ENCODE measurements at regions not wholly inside any gene's neighbourhood (a gene's known extent, or its start where the extent isn't known, plus 50 kb on each side); places are given as distances from the start of the nearest gene placed in this dataset.

GRCh38 chr9:96159596-96159995 is 142.4 kb downstream of the HSD17B3 start:
- Histone ChIP-seq H3K4me3 (no peak overlapping the region), H3K36me3 (no peaks in the 10 kb centered on the region), H3K4me1 (peaks cover 3 to 26% (median 8%) of the 10 kb centered on the region in 3 donors), H3K27me3 (peaks cover 0 to 24% (median 0%) of the 10 kb centered on the region in 4 donors), H3K27ac (peak overlapping the region in 1 of 4 donors; percentile 36), H3K9me3 (no peaks in the 10 kb centered on the region)
- 89 to 91% methylated on average over 4 of the region's 4 CpGs for WGBS, 2 donors
- no peak for DNase-seq
- intact Hi-C loops (cut with DNase I) = no loop called here
- TF ChIP-seq CTCF (IDR thresholded peaks at IDR 0.05) (no peak), POLR2A (IDR thresholded peaks at IDR 0.05) (no peak)

GRCh38 chr9:96158909-96159575 is 142.9 kb downstream of the HSD17B3 start:
- TF ChIP-seq CTCF (IDR thresholded peaks at IDR 0.05) (no peak), POLR2A (IDR thresholded peaks at IDR 0.05) (no peak)
- Histone ChIP-seq H3K27ac (peak overlapping the region in 1 of 4 donors; percentile 36), H3K9me3 (no peaks in the 10 kb centered on the region), H3K4me1 (peaks cover 3 to 26% (median 8%) of the 10 kb centered on the region in 3 donors), H3K27me3 (peaks cover 0 to 20% (median 0%) of the 10 kb centered on the region in 4 donors), H3K4me3 (no peak overlapping the region), H3K36me3 (no peaks in the 10 kb centered on the region)
- intact Hi-C loops (cut with DNase I) = no loop called here
- 56 to 61% methylated on average over 9 of the region's 9 CpGs for WGBS, 2 donors
- DNase-seq = no peak

GRCh38 chr9:96158147-96158546 is 143.8 kb downstream of the HSD17B3 start:
- Histone ChIP-seq H3K27me3 (peaks cover 0 to 14% (median 0%) of the 10 kb centered on the region in 4 donors), H3K9me3 (no peaks in the 10 kb centered on the region), H3K4me3 (no peak overlapping the region), H3K4me1 (peaks cover 0 to 26% (median 8%) of the 10 kb centered on the region in 3 donors), H3K27ac (no peak overlapping the region), H3K36me3 (no peaks in the 10 kb centered on the region)
- DNase-seq = no peak
- TF ChIP-seq POLR2A (IDR thresholded peaks at IDR 0.05) (no peak), CTCF (IDR thresholded peaks at IDR 0.05) (no peak)
- intact Hi-C loops (cut with DNase I) = no loop called here
- 94% methylated on average over 7 to 8 of the region's 8 CpGs for WGBS, 2 donors

GRCh38 chr9:96157675-96158074 is 144.3 kb downstream of the HSD17B3 start:
- Histone ChIP-seq H3K27me3 (peaks cover 0 to 18% (median 0%) of the 10 kb centered on the region in 4 donors), H3K9me3 (no peaks in the 10 kb centered on the region), H3K4me1 (peaks cover 0 to 26% (median 8%) of the 10 kb centered on the region in 3 donors), H3K36me3 (no peaks in the 10 kb centered on the region), H3K4me3 (no peak overlapping the region), H3K27ac (no peak overlapping the region)
- DNase-seq = no peak
- whole genome bisulfite sequencing, 2 donors = 0 to 33% methylated on average over 1 of the region's 1 CpG
- intact Hi-C loops (cut with DNase I) = no loop called here
- no peak for TF ChIP-seq POLR2A (IDR thresholded peaks at IDR 0.05)
- no peak for TF ChIP-seq CTCF (IDR thresholded peaks at IDR 0.05)

- Histone ChIP-seq H3K4me1 (peaks cover 0 to 26% (median 8%) of the 10 kb centered on the region in 3 donors), H3K36me3 (no peaks in the 10 kb centered on the region), H3K27ac (peak overlapping the region in 1 of 4 donors; percentile 57), H3K4me3 (no peak overlapping the region), H3K9me3 (no peaks in the 10 kb centered on the region), H3K27me3 (peaks cover 0 to 24% (median 0%) of the 10 kb centered on the region in 4 donors)
- TF ChIP-seq POLR2A (IDR thresholded peaks at IDR 0.05) = no peak
- TF ChIP-seq CTCF (IDR thresholded peaks at IDR 0.05) = no peak
- no peak for DNase-seq
- WGBS, 2 donors = 59 to 64% methylated on average over 8 of the region's 10 CpGs
- intact Hi-C loops (cut with DNase I) = no loop called here
Measured at GRCh38 chr9:96156171-96156974, 145.6 kb downstream of the HSD17B3 start.

Data from esophagus squamous epithelium (tissue), 5 donors.